HEK293T (cell line): ENCODE measurements at regions not wholly inside any gene's neighbourhood (a gene's known extent, or its start where the extent isn't known, plus 50 kb on each side); places are given as distances from the start of the nearest gene placed in this dataset.

Experiments used
- BHLHE40 ChIP-seq: fragments of 450-650 bp; IDR thresholded peaks from 2 replicates; pipeline ENCODE4 v1.6.1; 2016; ENCODE audit warnings: mild to moderate bottlenecking, moderate library complexity, borderline replicate concordance
- ELF4 ChIP-seq: fragments of 450-650 bp; IDR thresholded peaks from 2 replicates; pipeline ENCODE4 v1.6.1; 2017; ENCODE audit warnings: antibody characterized with exemption
- FOXK2 ChIP-seq: fragments of 450-650 bp; IDR thresholded peaks from 2 replicates; pipeline ENCODE4 v1.6.1; 2016; ENCODE audit warnings: mild to moderate bottlenecking
- FOXM1 ChIP-seq: fragments of 450-650 bp; IDR thresholded peaks from 2 replicates; pipeline ENCODE4 v1.6.1; 2017; ENCODE audit warnings: mild to moderate bottlenecking, borderline replicate concordance
- HDGF ChIP-seq: fragments of 450-650 bp; IDR thresholded peaks from 2 replicates; pipeline ENCODE4 v1.6.1; 2017; ENCODE audit warnings: antibody characterized with exemption, borderline replicate concordance
- L3MBTL2 ChIP-seq: fragments of 450-650 bp; conservative IDR thresholded peaks from 2 replicates; pipeline ENCODE4 v1.6.1; 2016; ENCODE audit warnings: mild to moderate bottlenecking
- NFRKB ChIP-seq: fragments of 450-650 bp; IDR thresholded peaks from 2 replicates; pipeline ENCODE4 v1.6.1; 2016; ENCODE audit warnings: mild to moderate bottlenecking, moderate library complexity
- SP1 ChIP-seq: fragments of 450-650 bp; IDR thresholded peaks from 2 replicates; pipeline ENCODE4 v1.6.1; 2017
- SUZ12 ChIP-seq: fragments of 450-650 bp; IDR thresholded peaks from 2 replicates; pipeline ENCODE4 v1.6.1; 2016; ENCODE audit warnings: mild to moderate bottlenecking
- TARDBP ChIP-seq: fragments of 450-650 bp; IDR thresholded peaks from 2 replicates; pipeline ENCODE4 v1.6.1; 2016
- ZNF384 ChIP-seq: fragments of 450-650 bp; IDR thresholded peaks from 2 replicates; pipeline ENCODE4 v1.6.1; 2016
- TF ChIP-seq, protein P1 (sequence below): fragments of 450-650 bp; IDR thresholded peaks from 2 replicates; pipeline ENCODE4 v1.6.1; 2016

DNA sequence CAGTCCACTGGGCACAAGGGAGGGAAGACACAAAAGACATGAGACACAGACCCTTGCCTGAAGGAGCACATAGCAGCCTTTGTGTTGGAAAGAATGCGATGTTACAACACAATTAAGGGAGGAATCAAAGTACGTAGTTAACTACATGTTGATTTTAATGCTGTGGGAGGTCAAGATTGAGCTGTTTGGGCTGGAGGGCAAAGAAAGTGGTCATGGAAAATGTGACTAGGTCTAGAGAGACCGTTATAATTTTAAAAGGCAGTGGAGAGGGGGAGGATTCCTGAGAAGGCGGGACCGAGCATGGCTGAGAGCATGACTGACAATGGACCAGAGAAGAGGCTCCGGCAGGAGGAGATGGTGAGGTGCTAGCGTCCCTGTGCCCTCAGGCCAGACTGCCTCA lies 111.8 kb upstream of the ATP1A1 start:
- TF ChIP-seq FOXK2, result no peak
- no peak for TF ChIP-seq ELF4
- TF ChIP-seq NFRKB, result no peak
- TF ChIP-seq L3MBTL2, result no peak
- no peak for TF ChIP-seq TARDBP
- no peak for TF ChIP-seq HDGF
- TF ChIP-seq, protein P1, sequence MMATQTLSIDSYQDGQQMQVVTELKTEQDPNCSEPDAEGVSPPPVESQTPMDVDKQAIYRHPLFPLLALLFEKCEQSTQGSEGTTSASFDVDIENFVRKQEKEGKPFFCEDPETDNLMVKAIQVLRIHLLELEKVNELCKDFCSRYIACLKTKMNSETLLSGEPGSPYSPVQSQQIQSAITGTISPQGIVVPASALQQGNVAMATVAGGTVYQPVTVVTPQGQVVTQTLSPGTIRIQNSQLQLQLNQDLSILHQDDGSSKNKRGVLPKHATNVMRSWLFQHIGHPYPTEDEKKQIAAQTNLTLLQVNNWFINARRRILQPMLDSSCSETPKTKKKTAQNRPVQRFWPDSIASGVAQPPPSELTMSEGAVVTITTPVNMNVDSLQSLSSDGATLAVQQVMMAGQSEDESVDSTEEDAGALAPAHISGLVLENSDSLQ, result no peak
- TF ChIP-seq SP1, result no peak
- TF ChIP-seq BHLHE40, result no peak
- no peak for TF ChIP-seq FOXM1
- no peak for TF ChIP-seq SUZ12
- no peak for TF ChIP-seq ZNF384
